Urinary bladder (tissue), 3 donors: ENCODE measurements at regions not wholly inside any gene's neighbourhood (a gene's known extent, or its start where the extent isn't known, plus 50 kb on each side); places are given as distances from the start of the nearest gene placed in this dataset.
A peak's percentile ranks its signal among the peaks of the same experiment; 100 is the strongest.

Experiments
- DNase-seq: peaks from one replicate; pipeline ENCODE4 v3.0.0-alpha.2; 2015; ENCODE audit errors: extremely low spot score
- H3K27ac ChIP-seq: one replicate; pipeline ENCODE4 v1.5.1; 2013; ENCODE audit warnings: low read depth, mild to moderate bottlenecking, moderate library complexity
- H3K36me3 ChIP-seq: one replicate; pipeline ENCODE4 v1.6.1; 2013; ENCODE audit warnings: mild to moderate bottlenecking, moderate library complexity; ENCODE audit not compliant: insufficient read depth
- H3K4me1 ChIP-seq: one replicate; pipeline ENCODE4 v1.6.1; 2013; ENCODE audit warnings: mild to moderate bottlenecking, moderate library complexity; ENCODE audit not compliant: insufficient read depth
- H3K4me3 ChIP-seq: one replicate; pipeline ENCODE4 v1.5.1; 2013; ENCODE audit warnings: low read depth, low read length
- WGBS: extraction: QIAGEN DNeasy Blood & Tissue Kit; methylation state at CpG from one replicate; pipeline ENCODE4 v1.1.7; 2013; 5-methylcytosine and 5-hydroxymethylcytosine counted together
- donor health status: healthy with polysubstance abuse.
- donor health status: healthy.

DNA sequence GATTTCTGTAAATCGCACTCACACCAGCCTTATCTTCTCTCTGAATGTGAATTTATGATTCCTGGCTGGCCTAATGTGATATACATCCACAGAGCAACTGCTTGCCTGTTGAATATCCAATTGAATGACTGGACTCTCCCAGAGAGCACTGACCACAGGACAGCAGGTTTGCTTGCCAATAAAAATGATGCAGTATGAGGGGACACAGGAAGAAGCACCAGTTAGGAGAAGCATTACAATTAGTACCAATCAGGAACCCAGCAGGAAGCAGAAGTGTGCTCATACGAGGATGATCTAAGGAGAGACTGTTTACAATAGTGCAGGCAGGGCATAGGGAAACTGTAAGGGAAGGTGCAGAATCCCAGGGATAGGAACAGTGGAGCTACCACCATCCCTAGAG is 127.2 kb upstream of the ZNF366 start:
- DNase-seq = no peak
- no peaks in the 10 kb centered on the region for H3K36me3 ChIP-seq
- no peaks in the 10 kb centered on the region for H3K4me1 ChIP-seq
- H3K4me3 ChIP-seq = no peak overlapping the region
- no peak overlapping the region for H3K27ac ChIP-seq
- 52% methylated on average over 2 of the region's 2 CpGs for WGBS

DNA sequence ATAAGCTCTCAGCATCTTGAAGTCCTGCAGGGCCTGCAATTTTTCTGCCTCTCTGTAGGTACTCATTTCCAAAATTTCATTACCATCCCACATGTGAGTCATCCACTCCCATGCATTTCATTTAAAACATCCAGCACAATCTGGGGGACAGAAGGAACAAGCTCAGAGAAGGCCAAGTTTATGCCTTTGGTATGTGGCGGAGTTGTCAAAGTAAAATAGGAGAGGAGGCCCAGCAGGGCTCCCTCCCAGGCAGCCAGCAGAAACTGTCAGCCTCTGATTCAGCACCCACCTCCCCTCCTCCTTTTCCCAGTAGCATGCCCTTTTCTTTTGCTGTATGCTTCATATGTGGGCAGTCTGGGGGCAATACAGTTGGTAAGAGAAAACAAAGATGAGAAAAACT is 126.4 kb upstream of the ZNF366 start:
- 55% methylated on average over 1 of the region's 1 CpG for WGBS
- H3K4me1 ChIP-seq = no peaks in the 10 kb centered on the region
- no peak overlapping the region for H3K27ac ChIP-seq
- no peak overlapping the region for H3K4me3 ChIP-seq
- peak; percentile 13 for DNase-seq
- no peaks in the 10 kb centered on the region for H3K36me3 ChIP-seq

DNA sequence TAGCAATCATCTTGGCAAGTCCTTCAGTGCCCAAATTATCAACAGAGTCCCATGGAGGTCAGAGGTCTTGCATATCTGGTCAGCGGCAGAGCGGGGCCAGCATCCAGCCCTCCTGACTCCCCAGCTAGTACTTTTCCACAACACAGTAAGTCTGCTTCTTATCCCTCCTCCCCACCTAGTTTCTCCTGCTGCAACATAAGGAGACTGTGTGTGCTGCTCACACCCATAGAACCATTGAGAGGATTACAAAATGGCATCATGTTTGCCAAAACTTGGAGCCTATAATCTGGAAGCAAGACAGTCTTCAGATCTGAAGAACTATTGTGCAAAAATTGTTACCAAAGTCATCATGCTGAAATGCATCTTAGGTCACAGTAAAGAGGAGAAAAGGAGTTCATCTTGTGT is 125.8 kb upstream of the ZNF366 start:
- WGBS = 64% methylated on average over 2 of the region's 2 CpGs
- no peak for DNase-seq

DNA sequence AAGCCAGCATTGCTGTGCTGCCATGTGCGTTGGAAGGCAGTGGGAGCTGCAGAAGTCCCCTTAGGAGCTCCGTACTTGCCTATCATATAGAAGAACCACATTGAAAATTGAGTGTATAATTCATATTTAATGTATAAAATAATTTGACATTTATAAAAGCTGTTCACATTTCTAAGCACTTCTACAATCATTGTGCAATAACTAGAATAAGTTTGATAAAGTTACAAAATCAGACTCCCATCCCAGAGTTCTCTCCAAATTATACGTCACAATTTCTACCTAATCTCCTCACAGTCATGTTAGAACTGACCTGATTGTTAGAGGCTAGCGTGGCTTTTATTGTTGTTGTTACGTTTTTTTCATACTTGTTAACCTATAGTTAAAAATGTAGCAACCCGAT is 123.5 kb upstream of the ZNF366 start:
- H3K4me1 ChIP-seq = no peaks in the 10 kb centered on the region
- no peak for DNase-seq
- no peaks in the 10 kb centered on the region for H3K36me3 ChIP-seq
- H3K4me3 ChIP-seq = no peak overlapping the region
- no peak overlapping the region for H3K27ac ChIP-seq
- 97% methylated on average over 6 of the region's 6 CpGs for WGBS

More for the DNA sequence above, 125.8 kb upstream of the ZNF366 start:
- no peaks in the 10 kb centered on the region for H3K36me3 ChIP-seq
- H3K27ac ChIP-seq = no peak overlapping the region
- H3K4me3 ChIP-seq = no peak overlapping the region
- H3K4me1 ChIP-seq = no peaks in the 10 kb centered on the region

DNA sequence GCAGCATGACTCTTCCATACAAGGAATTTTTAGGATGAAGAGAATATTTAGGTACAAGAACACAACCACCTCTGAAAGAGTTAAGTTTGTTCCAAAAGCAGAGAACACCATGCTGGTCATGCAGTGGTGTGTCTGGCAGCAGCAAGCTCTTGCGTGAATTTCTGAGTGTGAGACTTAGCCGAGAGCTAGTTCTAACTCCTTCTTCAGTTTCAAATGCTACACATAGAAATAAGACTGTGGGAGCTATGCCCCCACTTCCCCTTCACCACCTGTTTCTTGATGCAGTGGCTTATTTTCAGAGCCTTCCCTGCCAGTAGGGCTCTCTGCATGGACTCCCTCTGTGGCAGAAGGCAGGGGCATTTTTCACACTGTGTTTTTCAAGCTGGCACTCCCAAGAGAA is 122.9 kb upstream of the ZNF366 start:
- no peak for DNase-seq
- Histone ChIP-seq H3K4me1 (no peaks in the 10 kb centered on the region), H3K36me3 (no peaks in the 10 kb centered on the region), H3K4me3 (no peak overlapping the region), H3K27ac (no peak overlapping the region)
- 83% methylated on average over 2 of the region's 2 CpGs for WGBS

DNA sequence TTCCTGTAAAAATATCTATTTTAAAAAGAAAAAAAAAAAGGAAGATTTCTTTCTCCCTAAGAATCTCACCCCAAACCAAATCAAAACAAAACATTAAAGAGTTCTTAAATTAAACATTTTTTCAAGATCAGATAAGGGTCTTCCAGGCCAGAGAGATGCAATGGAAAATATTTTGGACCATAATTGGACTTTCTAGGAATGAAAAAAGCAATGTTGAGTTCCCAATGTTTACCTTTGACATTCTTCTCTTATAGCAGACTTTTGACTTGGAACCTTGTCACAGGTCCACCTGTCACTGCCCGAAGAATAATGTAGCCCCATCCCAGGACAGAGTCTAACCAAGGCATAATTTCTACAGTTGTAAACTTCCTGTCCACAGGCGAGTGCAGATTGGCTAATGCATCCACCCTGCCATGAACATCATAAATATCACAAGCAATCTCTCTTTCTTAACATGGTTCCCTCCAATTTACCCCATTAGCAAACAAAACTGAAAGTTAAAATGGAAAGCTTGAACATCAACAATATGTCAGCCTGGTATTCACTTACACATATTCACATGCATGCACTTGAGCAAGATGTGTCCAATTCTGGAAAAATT is 121.7 kb upstream of the ZNF366 start:
- WGBS = 35% methylated on average over 2 of the region's 2 CpGs
- H3K4me3 ChIP-seq = no peak overlapping the region
- H3K36me3 ChIP-seq = no peaks in the 10 kb centered on the region
- H3K27ac ChIP-seq = no peak overlapping the region
- no peaks in the 10 kb centered on the region for H3K4me1 ChIP-seq
- no peak for DNase-seq

DNA sequence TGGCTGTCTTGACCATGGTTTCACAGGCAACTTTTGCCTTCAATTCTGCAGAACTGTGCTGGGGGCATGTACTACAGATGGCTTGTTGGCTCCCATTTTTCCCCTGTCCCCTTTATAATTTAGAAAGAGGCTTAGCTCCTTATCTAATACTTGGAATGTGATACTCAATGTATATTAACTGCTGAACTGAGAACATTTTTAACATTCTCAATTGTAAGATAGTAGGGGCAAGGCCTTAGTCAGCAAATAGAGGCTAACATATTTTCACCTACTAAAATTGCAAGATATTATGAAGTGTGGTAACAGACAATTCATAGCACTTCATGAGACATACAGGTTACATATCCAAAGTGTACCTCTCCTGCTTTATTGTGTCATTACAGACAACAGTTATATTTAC is 118.1 kb upstream of the ZNF366 start:
- Histone ChIP-seq H3K36me3 (no peaks in the 10 kb centered on the region), H3K4me1 (no peaks in the 10 kb centered on the region), H3K4me3 (no peak overlapping the region), H3K27ac (no peak overlapping the region)
- DNase-seq = no peak

DNA sequence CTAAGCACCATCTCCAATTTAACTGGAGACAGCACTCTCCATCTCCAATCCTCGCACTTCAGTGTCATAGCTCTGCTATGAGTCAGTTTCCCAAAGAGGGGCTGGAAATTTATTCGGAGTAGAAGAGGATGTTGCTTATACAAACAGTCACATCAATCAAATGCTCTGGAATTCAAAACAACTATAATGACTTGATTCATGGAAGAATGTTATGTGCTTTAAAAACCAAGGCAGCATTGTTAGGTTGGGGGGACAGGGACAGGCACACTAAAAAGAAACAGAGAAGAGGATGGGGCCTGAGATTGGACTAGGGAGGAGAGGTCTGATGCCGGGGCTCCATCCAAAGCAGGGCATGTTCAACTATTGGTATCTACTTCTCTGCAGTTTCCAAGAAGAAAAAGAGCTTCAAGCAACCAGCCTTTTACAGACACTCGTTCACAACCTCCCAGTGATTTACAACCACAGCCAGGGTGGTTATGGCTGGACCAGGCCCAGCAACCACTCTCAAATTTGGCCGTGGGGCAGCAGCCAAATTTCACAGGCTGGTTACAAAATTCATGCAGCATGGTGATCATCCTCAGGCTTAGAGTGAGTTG is 117.5 kb upstream of the ZNF366 start:
- H3K4me1 ChIP-seq = no peaks in the 10 kb centered on the region
- 33% methylated on average over 5 of the region's 5 CpGs for WGBS
- H3K4me3 ChIP-seq = no peak overlapping the region
- H3K27ac ChIP-seq = no peak overlapping the region
- no peaks in the 10 kb centered on the region for H3K36me3 ChIP-seq
- no peak for DNase-seq

DNA sequence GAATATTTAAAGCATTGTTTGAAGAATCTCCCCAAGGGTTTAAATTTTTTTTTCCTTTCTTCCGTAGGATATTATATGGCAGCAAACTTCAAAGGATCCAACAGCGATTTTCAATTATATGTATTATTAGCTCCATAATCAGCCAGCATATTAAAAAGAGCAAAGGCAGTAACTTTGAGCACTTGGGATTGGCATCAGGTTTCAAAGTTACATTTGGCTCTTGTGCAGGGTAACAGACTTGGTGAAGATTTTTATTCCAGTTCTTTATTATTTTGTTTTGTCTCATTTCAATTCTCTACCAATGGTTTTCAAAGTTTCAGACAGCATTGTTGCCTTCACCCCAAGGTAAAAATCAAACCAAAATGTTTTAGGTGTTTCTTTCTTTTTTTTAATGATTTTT is 116.7 kb upstream of the ZNF366 start:
- H3K4me3 ChIP-seq = no peak overlapping the region
- WGBS = 82% methylated on average over 2 of the region's 2 CpGs
- no peaks in the 10 kb centered on the region for H3K36me3 ChIP-seq
- no peak overlapping the region for H3K27ac ChIP-seq
- H3K4me1 ChIP-seq = no peaks in the 10 kb centered on the region
- no peak for DNase-seq

DNA sequence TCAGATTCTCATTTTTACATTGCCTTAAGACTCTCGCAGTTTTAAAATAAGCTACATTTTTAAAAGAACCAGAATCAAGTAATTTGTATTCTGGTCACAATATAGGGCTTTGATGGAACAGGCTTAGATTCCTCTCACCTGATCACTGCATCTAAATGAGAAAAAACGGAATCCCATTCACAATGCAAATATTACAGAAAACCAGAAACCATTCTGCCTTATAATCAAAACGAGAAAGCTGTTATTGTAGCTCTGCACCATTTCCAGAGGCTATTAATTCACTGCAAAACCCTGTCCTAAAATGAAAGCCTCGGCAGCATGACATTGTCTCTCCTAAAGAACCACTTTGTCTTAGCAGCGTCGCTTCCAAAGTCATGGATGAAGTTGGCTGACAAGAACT is 116.1 kb upstream of the ZNF366 start:
- H3K36me3 ChIP-seq = no peaks in the 10 kb centered on the region
- WGBS = 88% methylated on average over 6 of the region's 6 CpGs
- no peak overlapping the region for H3K27ac ChIP-seq
- no peaks in the 10 kb centered on the region for H3K4me1 ChIP-seq
- H3K4me3 ChIP-seq = no peak overlapping the region
- DNase-seq = no peak

DNA sequence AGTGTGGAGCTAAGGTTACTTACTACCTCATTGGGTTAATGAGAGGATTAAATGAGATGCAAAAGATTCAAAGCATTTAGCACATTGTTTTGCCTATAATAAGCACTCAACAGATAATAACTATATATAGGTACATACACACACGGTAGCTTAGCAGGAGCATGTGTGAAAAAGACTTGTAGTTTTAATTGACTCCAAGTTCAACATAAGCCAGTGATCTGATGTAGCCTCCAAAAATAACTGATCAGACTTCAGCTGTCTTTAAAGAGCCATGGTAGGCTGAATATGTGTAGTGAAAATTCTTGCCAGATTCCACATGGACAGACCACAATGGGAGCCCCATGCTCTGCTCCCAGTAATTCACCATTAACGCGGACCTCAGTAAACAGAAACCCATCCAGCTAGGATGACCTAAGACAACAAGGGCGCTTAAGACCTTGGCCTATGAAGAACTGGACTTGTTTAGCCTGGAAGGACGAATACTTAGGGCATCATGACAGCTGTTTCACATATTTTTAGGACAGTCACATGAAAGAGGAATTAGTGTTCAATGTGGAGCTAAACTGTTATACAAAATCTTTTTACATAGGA is 115.1 kb upstream of the ZNF366 start:
- 72% methylated on average over 5 of the region's 5 CpGs for WGBS
- Histone ChIP-seq H3K36me3 (no peaks in the 10 kb centered on the region), H3K4me1 (no peaks in the 10 kb centered on the region), H3K27ac (no peak overlapping the region), H3K4me3 (no peak overlapping the region)
- DNase-seq = no peak

DNA sequence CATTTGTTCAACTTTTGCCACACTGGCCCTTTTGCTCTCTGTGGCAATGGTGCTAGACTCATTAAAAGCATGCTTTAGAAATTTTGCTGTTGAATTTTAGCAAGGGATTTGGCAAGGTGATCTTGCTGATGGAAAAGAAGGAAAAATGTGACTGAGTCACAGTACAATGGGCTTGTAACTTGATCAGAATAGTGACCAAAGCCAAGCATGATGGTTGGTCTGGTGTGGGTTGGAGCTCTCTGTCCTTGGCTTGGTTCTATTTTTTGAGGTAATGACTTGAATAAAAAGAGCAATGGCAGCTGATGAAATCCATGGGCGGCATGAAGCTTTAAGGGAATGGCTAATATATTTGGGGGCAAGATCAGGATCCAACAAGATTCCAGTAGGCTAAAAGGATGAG is 114.4 kb upstream of the ZNF366 start:
- Histone ChIP-seq H3K4me1 (no peaks in the 10 kb centered on the region), H3K27ac (no peak overlapping the region), H3K4me3 (no peak overlapping the region), H3K36me3 (no peaks in the 10 kb centered on the region)
- 97% methylated on average over 1 of the region's 1 CpG for WGBS
- DNase-seq = no peak

DNA sequence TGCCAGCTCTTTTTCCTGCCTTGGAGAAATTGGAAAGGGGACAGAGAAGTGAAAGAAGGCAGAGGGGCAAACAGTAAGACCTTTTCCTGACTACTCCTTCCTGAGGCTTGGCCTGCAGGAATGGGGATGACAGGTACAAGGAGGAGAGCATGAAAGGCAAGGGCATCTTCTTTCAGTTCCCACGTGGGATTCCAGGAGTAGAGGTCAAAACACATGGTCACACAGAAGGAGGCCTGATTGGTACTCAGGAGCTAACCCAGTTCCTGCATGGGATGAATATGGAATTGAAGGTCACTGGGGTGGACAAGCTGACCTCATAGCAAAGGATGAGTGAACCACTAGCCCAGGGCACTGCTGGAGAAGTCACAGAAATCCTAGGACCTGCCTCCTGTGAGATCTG is 112.5 kb upstream of the ZNF366 start:
- 79% methylated on average over 1 of the region's 1 CpG for WGBS
- DNase-seq = no peak
- H3K4me3 ChIP-seq = no peak overlapping the region
- no peak overlapping the region for H3K27ac ChIP-seq
- no peaks in the 10 kb centered on the region for H3K36me3 ChIP-seq
- H3K4me1 ChIP-seq = no peaks in the 10 kb centered on the region

DNA sequence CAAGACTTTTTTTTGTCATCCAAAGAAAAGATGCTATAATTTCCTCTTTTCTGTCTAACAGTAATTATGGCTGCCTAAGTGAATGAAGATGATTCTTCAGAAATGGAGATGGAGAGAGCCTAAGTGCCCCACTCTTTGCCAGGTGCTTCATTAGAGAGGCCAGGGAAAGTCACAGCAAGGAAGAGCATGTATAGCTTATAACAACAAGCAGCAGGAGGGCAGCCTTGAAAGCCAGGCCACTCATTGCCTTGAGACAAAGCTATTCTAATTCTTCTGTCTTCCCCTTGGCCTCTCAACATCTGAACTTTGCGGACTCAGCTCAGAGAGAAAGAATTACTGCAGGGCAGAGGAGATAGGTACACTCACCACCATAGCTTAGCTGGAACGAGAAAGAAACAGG is 112.0 kb upstream of the ZNF366 start:
- Histone ChIP-seq H3K36me3 (no peaks in the 10 kb centered on the region), H3K4me1 (no peaks in the 10 kb centered on the region), H3K4me3 (no peak overlapping the region), H3K27ac (no peak overlapping the region)
- 98% methylated on average over 2 of the region's 2 CpGs for WGBS
- no peak for DNase-seq
